Activated T-helper 17 cell treated with anti-CD3 and anti-CD28 coated beads, Interleukin-2, amount 50 U/mL, for 72 hours (primary cell): ENCODE measurements at regions not wholly inside any gene's neighbourhood (a gene's known extent, or its start where the extent isn't known, plus 50 kb on each side); places are given as distances from the start of the nearest gene placed in this dataset.
"Not testable (repeated sequence)": the region's sequence is repeated elsewhere in the genome, so short reads cannot be mapped to it uniquely, and the experiment has no call there.

ENCODE experiments used
- ATAC-seq: fragments of 150-1000 bp; cut with Tn5 transposase; replicated peaks from 2 replicates; pipeline ENCODE4 v1.10.0; 2021; ENCODE audit warnings: mild to moderate bottlenecking, moderate library complexity
- H3K27ac Mint-ChIP-seq: one replicate; pipeline ENCODE4 v1.8.0; 2022; ENCODE audit warnings: mixed read lengths
- H3K27me3 Mint-ChIP-seq: one replicate; pipeline ENCODE4 v1.8.0; 2022; ENCODE audit warnings: mixed read lengths
- H3K36me3 Mint-ChIP-seq: one replicate; pipeline ENCODE4 v1.8.0; 2022; ENCODE audit warnings: low read depth, mild to moderate bottlenecking, mixed read lengths
- H3K4me1 Mint-ChIP-seq: one replicate; pipeline ENCODE4 v1.8.0; 2022; ENCODE audit warnings: mixed read lengths
- H3K4me3 Mint-ChIP-seq: one replicate; pipeline ENCODE4 v1.8.0; 2022; ENCODE audit warnings: mild to moderate bottlenecking, mixed read lengths
- H3K9me3 Mint-ChIP-seq: one replicate; pipeline ENCODE4 v1.8.0; 2022; ENCODE audit warnings: mixed read lengths

DNA sequence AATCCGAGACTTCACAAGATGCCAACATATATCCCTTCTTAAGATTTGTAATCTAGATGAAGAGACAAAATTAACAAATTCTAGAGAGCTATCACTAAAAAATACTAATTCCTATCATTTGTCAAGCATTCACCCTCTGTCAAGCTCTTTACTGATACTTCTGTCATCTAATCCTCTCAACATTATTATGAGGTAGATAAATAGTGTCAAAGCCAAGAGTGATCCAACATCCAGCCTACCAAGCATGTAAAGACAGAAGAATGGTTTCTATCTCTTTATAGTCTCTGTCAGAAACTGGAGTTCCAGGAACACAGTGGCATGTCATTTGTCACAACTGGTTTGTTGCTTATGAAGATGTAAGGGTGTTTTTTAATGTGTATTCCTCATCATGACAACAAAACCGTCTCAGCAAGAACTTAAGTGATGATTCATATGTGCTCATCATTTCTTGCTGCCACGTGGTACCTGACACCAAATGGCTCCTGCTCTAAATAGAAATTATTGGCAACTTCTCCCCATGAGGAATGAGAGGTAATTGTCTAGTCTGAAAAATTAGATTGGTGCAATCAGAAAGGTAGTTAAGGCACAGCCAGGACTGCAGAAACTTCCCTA lies 196.8 kb downstream of the TOX3 start:
- Mint-ChIP-seq H3K27ac (no peak overlapping the region), H3K4me3 (no peak overlapping the region), H3K9me3 (peaks cover 12% of the 10 kb centered on the region), H3K27me3 (no peaks in the 10 kb centered on the region), H3K36me3 (no peaks in the 10 kb centered on the region), H3K4me1 (no peaks in the 10 kb centered on the region)
- no peak for ATAC-seq

DNA sequence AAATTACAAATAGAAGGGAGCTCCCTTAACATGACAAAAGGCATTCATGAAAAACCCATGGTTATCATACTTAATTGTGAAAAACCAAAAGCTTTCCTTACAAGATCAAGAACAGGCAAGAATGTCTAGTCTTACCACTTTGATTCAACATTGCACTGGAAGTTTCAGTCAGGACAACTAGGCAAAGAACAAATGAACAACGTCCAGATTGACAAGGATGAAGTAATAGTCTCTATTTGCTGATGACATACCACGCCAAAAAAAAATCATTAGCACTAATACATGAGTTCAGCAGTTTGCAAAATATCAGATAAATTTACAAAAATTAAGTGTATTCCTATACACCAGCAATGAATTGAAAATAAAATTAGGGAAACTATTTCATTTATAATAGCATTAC lies 200.2 kb downstream of the TOX3 start:
- Mint-ChIP-seq H3K36me3 (no peaks in the 10 kb centered on the region), H3K4me3 (no peak overlapping the region), H3K4me1 (no peaks in the 10 kb centered on the region), H3K27me3 (no peaks in the 10 kb centered on the region), H3K9me3 (peaks cover 8% of the 10 kb centered on the region), H3K27ac (no peak overlapping the region)
- ATAC-seq, result no peak

DNA sequence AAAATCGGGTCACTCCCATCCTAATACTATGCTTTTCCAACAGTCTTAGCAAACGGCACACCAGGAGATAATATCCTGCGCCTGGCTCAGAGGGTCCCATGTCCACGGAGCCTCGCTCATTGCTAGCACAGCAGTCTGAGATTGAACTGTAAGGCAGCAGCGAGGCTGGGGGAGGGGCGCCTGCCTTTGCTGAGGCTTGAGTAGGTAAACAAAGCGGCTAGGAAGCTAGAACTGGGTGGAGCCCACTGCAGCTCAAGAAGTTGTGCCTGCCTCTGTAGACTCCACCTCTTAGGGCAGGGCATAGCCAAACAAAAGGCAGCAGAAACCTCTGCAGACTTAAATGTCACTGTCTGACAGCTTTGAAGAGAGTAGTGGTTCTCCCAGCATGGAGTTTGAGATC lies 213.3 kb downstream of the TOX3 start:
- H3K36me3 Mint-ChIP-seq, H3K4me1 Mint-ChIP-seq, H3K4me3 Mint-ChIP-seq, H3K27me3 Mint-ChIP-seq, H3K9me3 Mint-ChIP-seq, H3K27ac Mint-ChIP-seq, ATAC-seq: not testable (repeated sequence)

DNA sequence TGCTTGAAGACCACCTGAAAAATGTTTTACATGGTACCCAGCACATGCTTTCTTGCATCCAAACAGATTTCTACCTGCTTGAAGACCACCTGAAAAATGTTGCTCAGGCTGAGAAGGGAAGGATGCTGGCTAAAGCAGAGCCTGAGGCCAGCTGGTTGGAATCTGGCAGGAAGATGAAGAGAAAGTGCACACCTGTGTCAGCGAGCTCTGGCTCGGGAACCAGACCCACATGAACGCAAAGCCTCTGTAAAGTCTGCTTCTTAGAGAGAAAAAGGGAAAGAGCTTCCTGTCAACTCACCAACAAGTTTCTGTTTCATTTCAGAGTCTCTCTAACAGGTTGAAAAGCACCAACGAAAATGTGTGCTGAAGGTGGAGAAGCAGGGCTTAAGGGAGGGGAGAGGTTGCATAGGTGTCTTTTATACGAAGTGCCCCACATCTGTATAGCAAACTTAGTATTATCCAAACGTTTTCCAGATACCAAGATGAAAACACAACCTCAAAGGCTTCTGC lies 226.0 kb downstream of the TOX3 start:
- Mint-ChIP-seq H3K9me3 (peaks cover 22% of the 10 kb centered on the region), H3K4me1 (no peaks in the 10 kb centered on the region), H3K27me3 (no peaks in the 10 kb centered on the region), H3K4me3 (no peak overlapping the region), H3K36me3 (no peaks in the 10 kb centered on the region), H3K27ac (no peak overlapping the region)
- no peak for ATAC-seq

DNA sequence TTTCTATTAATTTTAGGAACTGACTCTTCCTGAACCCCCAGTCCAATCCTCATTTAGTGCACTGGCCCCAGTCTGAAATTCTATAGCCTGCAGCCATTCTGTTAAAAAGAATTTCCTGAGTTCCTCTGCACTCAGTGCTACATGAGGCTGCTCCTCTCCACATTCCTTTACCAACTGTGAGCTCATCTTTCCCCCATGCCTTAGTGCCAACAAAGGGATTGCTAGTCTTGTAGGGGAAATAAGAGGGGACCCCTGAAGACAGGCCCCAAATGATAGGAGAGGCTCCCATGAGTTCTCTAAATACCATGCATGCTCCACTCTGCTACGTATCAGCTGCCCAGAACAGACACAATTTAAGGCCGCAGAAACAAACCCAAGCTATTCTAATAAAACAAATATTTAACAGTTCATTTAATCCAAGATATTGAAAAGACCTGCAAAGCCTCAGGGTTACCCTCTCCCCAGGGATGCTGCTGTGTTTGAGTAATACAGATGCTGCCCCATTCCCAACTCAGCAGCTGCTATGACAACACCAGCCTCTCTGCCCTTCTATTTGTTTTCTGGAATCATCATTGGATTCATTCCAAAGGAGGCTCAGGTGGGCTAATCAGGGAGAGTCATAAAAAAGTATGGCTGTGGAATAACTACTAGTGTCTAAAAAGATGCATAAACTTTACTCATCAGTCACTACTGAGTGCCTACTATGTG lies 228.5 kb downstream of the TOX3 start:
- no peak for ATAC-seq
- Mint-ChIP-seq H3K27me3 (no peaks in the 10 kb centered on the region), H3K4me1 (no peaks in the 10 kb centered on the region), H3K36me3 (no peaks in the 10 kb centered on the region), H3K27ac (no peak overlapping the region), H3K9me3 (peaks cover 22% of the 10 kb centered on the region), H3K4me3 (no peak overlapping the region)

DNA sequence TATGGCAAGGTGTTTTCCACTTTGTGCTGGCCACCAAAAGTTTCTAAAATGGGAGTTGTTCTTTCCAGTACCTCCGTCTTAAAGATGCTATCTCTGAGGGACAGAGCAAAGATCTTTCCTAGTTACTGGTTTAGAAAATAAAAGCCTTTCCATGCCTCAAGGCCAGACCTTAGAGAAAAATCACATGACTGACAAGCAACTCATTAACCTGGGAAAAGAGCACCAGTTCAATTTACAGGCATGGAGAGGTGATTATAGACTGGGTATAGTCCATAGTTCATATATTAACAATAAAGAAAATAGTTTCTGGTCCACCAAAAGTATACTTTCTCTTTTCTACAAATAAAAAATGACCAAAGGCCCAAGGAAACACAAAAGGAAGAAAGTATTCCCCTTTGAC lies 230.7 kb downstream of the TOX3 start:
- peaks cover 10% of the 10 kb centered on the region for H3K9me3 Mint-ChIP-seq
- no peak overlapping the region for H3K4me3 Mint-ChIP-seq
- no peaks in the 10 kb centered on the region for H3K36me3 Mint-ChIP-seq
- no peak for ATAC-seq
- no peaks in the 10 kb centered on the region for H3K4me1 Mint-ChIP-seq
- no peak overlapping the region for H3K27ac Mint-ChIP-seq
- no peaks in the 10 kb centered on the region for H3K27me3 Mint-ChIP-seq

DNA sequence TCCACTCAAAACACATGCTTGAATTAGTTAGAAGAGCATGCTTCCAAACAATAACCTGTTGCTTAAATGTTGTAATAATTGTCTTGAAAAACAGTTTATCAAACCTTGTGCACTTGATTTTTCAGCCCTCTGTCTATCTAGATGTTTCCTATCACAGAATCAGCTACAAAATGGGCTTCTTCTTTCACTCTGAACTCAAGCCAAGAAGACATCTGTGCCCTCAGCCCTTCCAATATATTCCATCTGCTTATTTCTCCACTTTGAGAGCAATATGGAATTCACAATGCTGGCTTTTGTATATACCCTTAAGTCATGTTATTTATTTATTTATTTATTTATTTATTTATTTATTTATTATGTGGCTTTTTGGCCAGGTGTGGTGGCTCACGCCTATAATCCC lies 234.2 kb downstream of the TOX3 start:
- H3K4me3 Mint-ChIP-seq, result no peak overlapping the region
- H3K36me3 Mint-ChIP-seq, result no peaks in the 10 kb centered on the region
- no peak for ATAC-seq
- H3K4me1 Mint-ChIP-seq, result no peaks in the 10 kb centered on the region
- H3K27me3 Mint-ChIP-seq, result no peaks in the 10 kb centered on the region
- no peak overlapping the region for H3K27ac Mint-ChIP-seq
- no peaks in the 10 kb centered on the region for H3K9me3 Mint-ChIP-seq

DNA sequence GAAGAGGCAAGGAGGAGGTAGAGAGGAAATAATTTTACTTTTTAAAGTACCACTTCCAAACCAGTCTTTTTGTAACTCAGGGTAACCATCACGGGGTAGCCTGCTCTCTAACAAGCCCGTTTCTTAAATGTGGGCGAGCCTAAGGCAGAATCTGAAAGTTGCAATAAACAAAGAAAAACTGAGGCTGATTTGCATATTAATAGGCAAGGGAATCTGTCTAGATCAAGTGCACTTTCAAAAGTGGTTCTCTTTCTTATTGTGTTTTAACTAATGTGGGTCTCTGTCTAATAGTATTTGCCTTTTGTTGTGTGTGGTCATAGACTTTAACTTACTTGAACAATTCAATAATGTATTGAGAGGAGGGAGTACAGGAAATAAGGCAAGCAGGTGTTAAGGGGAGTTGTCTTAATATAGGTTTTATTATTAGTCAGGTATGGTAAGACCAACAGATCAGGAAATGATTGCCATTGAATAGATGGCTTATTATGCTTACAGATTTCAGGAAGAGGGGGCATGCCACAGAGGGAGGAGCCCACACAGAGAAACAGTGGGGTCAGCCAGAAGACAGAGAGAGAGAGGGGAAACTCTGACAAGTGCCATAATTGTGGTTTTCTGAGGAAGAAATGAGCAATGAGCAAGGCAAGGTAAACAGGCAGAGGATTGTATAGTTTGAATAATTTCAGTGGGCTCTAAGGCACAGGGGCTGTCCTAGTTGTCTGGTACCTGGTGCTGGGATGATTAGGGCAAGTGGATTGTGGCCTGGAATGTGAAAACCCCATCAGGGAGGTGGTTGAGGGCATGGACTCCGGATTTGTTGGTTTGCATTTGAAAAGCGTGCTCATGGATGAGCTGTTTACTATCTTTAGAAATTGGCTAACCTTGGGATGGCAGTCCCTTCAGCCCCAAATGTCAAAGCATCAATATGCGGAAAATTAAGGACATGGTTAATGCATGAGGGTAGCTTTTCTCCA lies 237.2 kb downstream of the TOX3 start:
- Mint-ChIP-seq H3K27me3 (no peaks in the 10 kb centered on the region), H3K36me3 (no peaks in the 10 kb centered on the region), H3K4me3 (no peak overlapping the region), H3K9me3 (no peaks in the 10 kb centered on the region), H3K27ac (no peak overlapping the region), H3K4me1 (no peaks in the 10 kb centered on the region)
- ATAC-seq, result no peak

DNA sequence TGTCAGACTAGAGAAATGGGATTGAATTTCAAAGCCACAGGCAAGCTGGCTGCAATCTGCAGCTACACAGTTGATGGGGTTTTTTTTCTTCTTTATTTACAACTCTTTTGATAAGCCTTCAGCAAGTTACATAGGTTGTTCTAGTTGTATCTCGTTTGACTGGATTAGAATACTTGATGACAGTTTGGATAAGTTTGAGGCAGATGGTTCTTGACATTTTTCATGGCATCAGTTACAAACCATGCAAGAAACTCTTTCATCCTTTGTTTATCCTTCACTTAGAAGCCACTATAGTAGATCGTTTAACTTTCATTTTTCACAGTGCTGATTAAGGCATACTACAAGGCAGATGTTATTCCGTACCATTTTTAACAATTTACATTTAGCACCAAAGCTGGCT lies 238.9 kb downstream of the TOX3 start:
- H3K4me1 Mint-ChIP-seq, result no peaks in the 10 kb centered on the region
- ATAC-seq, result no peak
- no peaks in the 10 kb centered on the region for H3K27me3 Mint-ChIP-seq
- no peak overlapping the region for H3K27ac Mint-ChIP-seq
- no peaks in the 10 kb centered on the region for H3K9me3 Mint-ChIP-seq
- no peaks in the 10 kb centered on the region for H3K36me3 Mint-ChIP-seq
- no peak overlapping the region for H3K4me3 Mint-ChIP-seq

DNA sequence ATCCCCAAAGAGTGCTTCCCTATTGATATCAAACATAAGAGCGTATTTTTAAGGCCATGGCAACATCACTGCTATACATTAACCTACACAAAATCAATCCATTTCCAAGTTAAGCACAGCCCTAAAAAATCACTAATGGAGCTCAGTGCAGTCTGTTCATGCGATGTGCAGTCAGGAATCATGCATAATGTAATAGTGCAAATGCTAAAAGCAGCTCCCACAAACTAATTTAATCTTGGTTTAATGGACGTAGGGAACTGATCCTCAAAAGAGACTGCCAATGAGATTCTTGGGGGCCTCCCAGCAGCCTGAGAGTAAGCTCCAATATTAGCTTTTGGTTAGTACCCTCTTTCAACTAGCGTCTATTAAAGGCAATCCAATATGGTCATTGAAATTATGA lies 245.9 kb downstream of the TOX3 start:
- H3K27ac Mint-ChIP-seq, result no peak overlapping the region

DNA sequence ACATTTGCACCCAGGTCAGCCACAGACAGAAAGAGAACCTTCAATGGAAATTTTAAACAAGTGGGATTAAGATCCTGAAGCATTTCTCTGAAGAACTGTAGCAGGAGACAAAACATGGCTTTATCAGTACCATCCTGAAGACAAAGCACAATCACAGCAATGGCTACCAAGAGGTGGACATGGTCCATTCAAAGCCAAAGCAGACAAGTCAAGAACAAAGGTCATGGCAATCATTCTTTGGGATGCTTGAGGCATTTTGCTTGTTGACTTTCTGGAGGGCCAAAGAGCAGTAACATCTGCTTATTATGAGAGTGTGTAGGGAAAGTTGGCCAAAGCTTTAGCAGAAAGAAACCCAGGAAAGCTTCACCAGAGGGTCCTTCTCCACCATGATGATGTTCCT lies 248.2 kb downstream of the TOX3 start:
- no peak for ATAC-seq
- Mint-ChIP-seq H3K27ac (no peak overlapping the region), H3K4me3 (no peak overlapping the region), H3K36me3 (no peaks in the 10 kb centered on the region), H3K27me3 (no peaks in the 10 kb centered on the region), H3K4me1 (no peaks in the 10 kb centered on the region), H3K9me3 (peaks cover 6% of the 10 kb centered on the region)

More for the DNA sequence above, 245.9 kb downstream of the TOX3 start:
- ATAC-seq, result no peak
- H3K4me3 Mint-ChIP-seq, result no peak overlapping the region
- H3K27me3 Mint-ChIP-seq, result no peaks in the 10 kb centered on the region
- no peaks in the 10 kb centered on the region for H3K4me1 Mint-ChIP-seq
- H3K9me3 Mint-ChIP-seq, result peaks cover 6% of the 10 kb centered on the region
- H3K36me3 Mint-ChIP-seq, result no peaks in the 10 kb centered on the region

DNA sequence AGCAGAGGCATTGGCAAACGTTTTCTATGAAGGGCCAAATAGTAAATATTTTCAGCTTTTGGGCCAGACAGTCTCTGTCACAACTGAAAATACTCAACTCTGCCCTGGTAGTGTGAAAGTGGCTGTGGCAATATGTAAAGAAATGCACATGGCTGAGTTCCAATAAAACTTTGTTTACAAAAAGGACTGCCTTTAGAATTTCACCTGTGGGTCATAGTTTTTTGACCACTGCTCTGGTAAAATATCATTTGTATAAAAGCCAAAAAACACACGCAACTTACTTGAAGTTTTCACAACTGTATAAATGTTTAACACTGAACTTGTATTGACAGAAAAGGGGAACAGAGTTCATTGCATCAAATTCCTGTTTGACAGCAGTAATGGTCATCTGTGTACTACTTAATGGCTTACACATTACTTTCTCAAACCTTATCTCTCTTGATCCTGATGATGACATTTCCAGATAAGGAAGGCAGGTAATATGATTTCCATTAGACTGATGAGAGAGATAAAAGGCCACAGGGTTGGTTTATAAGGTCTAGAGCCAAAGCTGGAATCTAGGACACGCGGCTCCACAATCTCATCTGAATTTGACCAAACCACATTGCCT lies 250.1 kb downstream of the TOX3 start:
- ATAC-seq, H3K4me3 Mint-ChIP-seq, H3K4me1 Mint-ChIP-seq, H3K9me3 Mint-ChIP-seq, H3K27me3 Mint-ChIP-seq, H3K27ac Mint-ChIP-seq, H3K36me3 Mint-ChIP-seq: not testable (repeated sequence)

DNA sequence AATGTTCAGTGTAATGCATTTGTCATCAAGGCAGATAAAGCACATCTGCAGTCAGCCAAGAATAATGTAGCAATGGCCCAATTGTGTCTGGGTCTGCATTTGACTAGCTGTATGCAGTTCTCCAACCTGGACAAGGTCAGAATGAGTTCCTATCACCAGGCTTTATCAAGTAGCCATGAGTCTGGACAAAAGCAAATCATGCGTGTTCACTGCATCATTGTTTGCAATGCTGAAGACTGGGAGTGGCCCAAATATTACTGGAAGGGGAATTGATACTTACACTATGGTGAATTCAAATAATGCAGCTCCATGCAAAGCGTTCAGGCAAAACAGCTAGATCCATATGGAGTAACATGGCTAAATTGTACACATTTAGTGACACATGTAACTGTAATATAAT lies 250.9 kb downstream of the TOX3 start:
- Mint-ChIP-seq H3K4me3 (no peak overlapping the region), H3K9me3 (peaks cover 7% of the 10 kb centered on the region), H3K36me3 (no peaks in the 10 kb centered on the region), H3K27ac (no peak overlapping the region), H3K4me1 (no peaks in the 10 kb centered on the region), H3K27me3 (no peaks in the 10 kb centered on the region)
- no peak for ATAC-seq

DNA sequence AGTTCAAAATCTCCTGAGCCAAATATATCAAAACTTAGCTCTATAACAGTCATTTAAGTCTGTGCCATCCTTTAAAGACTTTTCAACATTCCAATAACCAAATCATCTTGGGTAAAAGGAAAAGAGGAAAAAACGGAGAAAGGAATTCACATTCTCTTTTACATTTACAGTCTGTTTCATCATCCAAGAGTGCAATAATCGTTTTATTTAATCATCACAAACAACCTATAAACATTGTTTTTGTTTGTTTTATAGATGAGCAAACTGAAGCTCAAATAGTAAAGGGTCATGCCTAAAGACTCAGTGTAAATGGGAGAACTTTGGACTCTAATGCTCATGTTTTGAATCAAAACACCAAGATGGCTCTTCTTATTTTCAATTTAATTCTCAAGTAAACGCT lies 252.3 kb downstream of the TOX3 start:
- Mint-ChIP-seq H3K4me3 (no peak overlapping the region), H3K9me3 (peaks cover 7% of the 10 kb centered on the region), H3K36me3 (no peaks in the 10 kb centered on the region), H3K4me1 (no peaks in the 10 kb centered on the region), H3K27ac (no peak overlapping the region), H3K27me3 (no peaks in the 10 kb centered on the region)
- ATAC-seq, result no peak
